NCI-H146 treated with DMSO at 0.1 percent for 48 hours (cell line): ENCODE measurements at regions not wholly inside any gene's neighbourhood (a gene's known extent, or its start where the extent isn't known, plus 50 kb on each side); places are given as distances from the start of the nearest gene placed in this dataset.

Source experiments
- DNase-seq: peaks from one replicate; lab custom pipeline; 2025; ENCODE audit not compliant: unreplicated experiment; lab: John Stamatoyannopoulos, UW

GRCh38 chr2:19725392-19725791 is 176.4 kb downstream of the TTC32 start:
- no peak for DNase-seq

- DNase-seq, result no peak
Observed at GRCh38 chr2:19723021-19723420, 178.8 kb downstream of the TTC32 start.

DNA sequence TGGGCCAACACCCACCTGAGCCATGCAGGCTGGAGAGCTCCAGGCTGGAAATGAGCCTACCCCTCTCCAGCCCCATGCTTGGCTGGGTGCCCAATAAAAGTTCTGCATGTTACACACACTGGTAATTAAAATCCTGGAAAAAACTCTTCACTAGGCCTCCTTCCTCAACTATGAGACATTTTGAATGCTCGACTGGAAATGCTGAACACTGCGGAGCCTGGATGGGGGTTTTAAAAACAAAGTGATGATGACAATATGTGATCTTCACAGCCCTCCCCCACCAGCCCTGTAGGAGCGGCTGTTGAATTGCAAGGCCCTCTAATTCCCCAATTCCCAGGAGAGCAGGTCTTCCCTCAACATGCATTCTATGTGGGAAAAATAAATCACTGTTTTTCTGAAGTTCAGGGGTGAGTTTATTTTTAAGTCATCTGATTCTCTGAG is 179.2 kb downstream of the TTC32 start:
- no peak for DNase-seq

DNA sequence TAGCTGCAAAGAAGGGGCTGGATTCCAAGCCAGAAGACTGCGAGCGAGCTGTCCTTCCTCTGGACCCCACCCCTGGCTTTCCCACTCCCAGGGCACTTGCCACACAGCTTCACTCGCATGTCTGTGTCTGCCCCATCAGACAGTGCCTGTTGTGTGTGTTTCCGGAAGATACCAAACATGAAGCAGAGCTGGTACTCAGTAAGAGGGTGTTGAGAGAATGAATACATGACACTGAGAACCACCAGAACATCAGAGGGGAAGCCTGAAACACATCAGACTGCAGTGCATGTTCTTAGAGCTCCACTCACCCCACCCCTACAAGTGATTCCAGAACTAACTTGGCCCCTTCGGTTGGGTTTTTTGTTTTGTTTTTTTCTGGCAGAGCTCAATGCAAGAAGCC is 181.5 kb downstream of the TTC32 start:
- DNase-seq, result no peak

- DNase-seq, result no peak
Observed at GRCh38 chr2:19719540-19719939, 182.2 kb downstream of the TTC32 start.

DNA sequence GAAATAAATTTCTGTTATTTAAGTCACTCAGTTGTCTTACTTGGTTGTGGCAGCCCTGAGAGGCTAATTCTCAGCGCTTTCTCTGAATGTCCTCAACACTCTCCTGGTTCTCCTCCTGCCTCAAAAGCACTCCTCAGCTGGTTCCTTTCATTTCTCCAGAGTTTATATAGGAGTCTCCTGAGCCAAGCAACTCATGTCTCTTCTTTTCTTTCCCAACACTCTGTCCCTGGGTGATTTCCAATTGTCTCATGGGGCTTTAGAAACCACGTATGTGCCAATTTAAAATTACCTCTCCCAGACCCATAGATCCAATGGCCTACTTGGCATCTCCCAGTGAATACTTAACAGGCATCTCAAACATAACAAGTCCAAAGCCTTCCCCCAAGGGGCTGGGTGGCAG is 184.3 kb downstream of the TTC32 start:
- DNase-seq, result no peak

DNA sequence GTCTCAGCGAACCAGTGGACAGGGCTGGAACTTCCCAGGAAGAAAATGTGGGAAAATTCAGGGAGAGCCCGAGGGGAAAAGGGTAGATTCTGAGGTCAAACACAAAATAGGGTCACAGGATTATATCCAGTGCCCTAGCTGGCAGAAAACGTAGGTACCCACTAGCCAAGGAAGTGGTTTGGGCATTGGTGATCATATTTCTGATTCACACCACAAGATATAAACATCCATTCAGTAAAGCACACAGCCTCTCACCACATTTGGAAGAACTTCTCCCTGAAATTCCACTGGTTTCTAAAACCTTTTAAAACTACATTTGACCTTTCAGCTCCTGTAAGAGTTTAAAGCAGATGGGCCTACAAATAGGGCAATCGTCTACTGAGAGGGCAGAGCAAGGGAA is 186.9 kb downstream of the TTC32 start:
- no peak for DNase-seq

- DNase-seq, result no peak
Observed at GRCh38 chr2:19712850-19713249, 188.9 kb downstream of the TTC32 start.

DNA sequence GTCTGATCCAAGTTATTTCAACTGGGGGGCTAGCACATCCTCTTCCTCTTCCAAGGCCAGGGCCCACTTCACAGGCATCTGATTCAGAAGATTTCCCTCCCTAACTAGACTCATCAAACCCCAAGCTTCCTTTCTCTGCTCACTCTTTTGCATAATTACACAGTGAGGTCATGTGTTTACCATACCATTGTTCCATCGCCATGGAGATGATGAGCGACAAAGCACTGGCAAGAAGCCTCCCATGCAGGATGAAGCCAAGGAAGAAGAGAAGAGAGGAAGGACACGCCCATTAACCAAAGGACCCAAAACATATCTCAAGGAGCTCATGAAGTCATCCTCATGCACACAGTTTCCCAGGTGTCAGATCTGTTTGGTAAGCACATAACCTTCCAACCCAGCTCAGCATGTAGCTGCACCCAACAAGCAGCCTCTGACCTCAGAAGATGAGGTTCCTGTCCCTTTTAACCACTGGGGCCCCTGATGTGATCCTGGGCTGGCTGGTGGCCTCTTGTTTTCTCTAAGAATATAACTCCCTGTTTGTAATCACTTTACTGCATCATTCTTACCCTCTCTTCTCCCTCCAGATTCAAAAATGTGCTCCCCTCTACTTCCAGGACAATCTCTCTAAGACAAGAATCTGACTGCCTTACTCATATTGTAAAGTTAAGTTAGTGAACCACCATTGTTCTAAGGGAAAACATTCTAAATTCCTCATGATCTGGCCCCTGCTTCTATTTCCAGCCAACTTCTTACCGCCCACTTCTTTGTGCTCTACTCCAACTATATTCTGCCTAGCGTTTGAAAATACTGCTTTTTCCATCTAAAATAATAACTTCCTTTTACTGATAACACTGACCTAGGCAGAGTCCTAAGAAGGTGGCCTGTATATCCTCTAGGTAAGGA is 190.1 kb downstream of the TTC32 start:
- peak; percentile 65 for DNase-seq

- no peak for DNase-seq
Observed at GRCh38 chr2:19710230-19710629, 191.6 kb downstream of the TTC32 start.

GRCh38 chr2:19709553-19709952 is 192.2 kb downstream of the TTC32 start:
- DNase-seq, result no peak

DNA sequence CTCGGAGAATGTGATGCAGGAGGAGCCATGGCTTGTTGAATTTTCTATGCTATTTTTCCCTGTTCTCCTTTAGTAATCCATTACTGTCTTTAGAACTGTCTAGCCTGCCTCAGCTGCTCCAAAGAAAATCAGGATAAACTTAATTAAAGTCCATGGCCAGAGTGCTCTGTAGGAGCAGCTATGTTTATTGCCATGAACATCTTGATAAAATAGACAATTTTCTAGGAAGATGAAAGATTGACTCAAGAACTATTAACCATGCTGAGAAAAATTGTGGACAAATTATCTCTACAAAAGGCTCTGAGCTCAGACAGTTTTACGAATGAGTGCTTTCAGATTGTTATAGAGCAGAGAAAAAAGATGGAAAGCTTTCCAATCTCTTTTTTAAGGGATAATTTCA is 193.0 kb downstream of the TTC32 start:
- no peak for DNase-seq

DNA sequence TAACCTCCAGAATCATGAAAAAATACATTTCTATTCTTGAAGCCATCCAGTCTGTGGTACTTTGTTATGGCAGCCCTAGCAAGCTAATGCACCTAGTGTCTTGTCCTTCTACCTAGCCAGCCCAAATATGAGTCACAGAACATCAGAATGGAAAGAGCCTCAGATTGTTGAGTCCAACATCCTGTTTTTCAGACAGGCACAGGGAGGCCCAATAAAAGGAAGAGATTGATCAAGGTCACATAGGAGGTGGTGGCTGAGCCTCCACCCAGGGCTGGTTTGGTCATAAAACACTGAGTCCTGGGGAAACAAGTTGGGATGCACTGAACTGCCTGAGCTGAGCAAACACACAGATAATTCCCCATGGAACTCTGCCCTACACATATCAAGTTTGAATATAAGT is 195.5 kb downstream of the TTC32 start:
- DNase-seq, result no peak

- no peak for DNase-seq
Observed at GRCh38 chr2:19702267-19702666, 199.5 kb downstream of the TTC32 start.

GRCh38 chr2:19700861-19701585 is 200.8 kb downstream of the TTC32 start:
- no peak for DNase-seq

GRCh38 chr2:19697131-19697530 is 204.7 kb downstream of the TTC32 start:
- no peak for DNase-seq

DNA sequence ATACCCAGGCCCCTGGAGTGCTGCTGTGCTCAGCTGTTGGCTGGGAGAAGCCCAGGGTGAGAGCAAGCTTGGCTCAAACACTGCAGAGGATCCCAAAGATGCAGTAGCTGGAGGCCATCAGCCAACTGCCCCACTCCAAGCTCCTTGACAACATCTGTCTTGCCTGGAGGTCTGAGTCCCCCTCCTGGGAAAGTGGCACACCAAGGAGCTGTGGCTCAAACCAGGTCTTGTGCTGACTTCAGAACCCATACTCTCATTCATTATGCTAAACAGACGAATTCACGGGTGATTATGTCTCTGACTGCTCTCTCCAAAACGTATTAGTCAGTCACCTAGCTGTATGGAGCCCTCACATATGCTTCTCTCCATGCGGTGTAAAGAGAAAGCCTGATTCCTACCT is 206.1 kb downstream of the TTC32 start:
- DNase-seq, result no peak

DNA sequence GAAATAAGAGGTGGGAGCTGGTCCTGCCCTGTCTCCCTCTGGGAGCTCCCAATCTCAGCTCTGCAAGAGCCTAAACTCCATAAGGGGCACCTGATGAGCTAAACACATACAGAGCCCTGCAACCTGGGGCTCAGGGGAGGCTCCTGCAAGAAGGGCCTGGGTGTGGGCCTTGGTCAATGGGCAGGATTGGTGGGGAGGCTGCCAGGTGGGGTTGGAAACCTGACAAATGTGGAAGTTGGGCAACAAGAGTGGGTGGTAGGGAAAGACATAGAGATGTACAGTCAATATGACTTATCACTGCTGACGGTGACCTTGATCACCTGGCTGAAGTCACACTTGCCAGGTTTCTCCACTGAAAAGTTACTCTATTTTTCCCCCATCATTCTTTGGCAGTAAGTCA is 209.9 kb downstream of the TTC32 start:
- DNase-seq, result no peak

- DNase-seq, result no peak
Observed at GRCh38 chr2:19690429-19690828, 211.4 kb downstream of the TTC32 start.

GRCh38 chr2:19689646-19690168 is 212.1 kb downstream of the TTC32 start:
- DNase-seq, result no peak

GRCh38 chr2:19688059-19688458 is 213.7 kb downstream of the TTC32 start:
- no peak for DNase-seq

DNA sequence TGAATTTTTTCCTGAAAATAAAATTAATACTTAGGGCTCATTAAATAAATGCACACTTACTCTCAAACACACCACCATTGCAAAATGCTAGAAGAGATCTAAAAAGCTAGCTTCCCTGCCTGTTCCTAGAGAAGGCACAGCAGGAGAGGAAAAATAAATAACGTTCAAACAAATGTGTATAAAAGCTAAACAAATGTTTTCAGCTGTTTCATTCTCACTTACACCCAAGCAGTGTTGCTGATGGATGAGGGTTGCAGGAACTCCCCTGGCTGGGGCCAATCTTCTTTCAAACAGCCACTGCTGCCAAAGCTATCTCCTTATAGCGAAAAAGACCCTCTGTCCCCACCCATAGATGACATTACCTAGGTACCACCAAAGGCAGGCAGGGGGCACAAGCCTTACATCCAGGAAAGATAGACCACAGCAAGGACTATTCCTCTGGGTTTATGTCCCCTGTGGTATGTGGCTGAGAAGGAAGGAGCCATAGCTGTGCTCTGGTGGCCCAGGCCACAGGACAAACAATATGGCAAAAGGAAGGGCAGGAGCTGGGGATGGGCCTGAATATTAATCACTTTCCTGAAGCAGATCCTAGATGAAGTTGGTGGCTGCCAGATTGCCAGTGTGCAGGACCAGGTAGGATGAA is 214.6 kb downstream of the TTC32 start:
- no peak for DNase-seq
